Suppressor macrophage (primary cell): ENCODE measurements at regions not wholly inside any gene's neighbourhood (a gene's known extent, or its start where the extent isn't known, plus 50 kb on each side); places are given as distances from the start of the nearest gene placed in this dataset.
A peak's percentile ranks its signal among the peaks of the same experiment; 100 is the strongest.

Source experiments
- DNase-seq, 4 experiments: peaks; one replicate each; pipeline ENCODE4 v3.0.0-alpha.2; 2020 to 2022

DNA sequence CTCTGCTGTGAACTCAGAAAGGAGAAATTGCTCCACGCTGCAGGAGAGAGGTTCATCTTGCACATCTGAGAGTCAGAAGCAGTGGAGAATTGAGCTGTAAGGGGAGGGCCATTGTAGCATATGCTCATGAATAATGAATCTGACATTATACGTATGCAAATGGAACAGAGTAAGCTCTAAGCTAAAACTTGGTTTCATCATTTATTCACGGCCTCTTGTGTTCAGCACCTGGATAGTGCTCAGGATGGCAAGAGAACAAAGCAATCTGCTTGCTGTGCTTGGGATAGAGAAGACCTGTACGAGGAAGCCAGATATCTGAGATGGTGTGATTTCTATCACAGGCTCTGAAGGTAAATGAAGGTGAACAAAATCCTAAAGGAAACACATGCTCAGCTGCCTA lies 87.9 kb upstream of the GCFC2 start:
- DNase-seq: no peak

DNA sequence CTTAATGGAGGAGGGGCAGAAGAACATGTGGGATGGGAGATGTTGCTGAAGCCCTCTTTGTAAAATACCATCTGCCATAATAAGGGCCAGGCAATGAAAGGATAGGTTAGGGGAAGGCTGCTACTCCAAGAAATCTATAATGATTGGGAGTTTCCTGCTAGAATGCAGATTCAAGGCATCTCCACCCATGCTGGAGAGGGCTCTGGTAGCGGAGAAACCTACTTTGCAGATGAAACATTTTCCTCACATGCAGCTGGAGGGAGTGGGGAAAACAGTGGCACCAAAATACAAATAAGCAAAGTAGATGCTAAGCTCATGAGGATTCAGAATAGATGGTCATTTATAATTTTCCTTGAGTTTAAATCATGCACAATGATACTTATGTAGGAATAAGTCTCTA lies 82.3 kb upstream of the GCFC2 start:
- DNase-seq: no peak

DNA sequence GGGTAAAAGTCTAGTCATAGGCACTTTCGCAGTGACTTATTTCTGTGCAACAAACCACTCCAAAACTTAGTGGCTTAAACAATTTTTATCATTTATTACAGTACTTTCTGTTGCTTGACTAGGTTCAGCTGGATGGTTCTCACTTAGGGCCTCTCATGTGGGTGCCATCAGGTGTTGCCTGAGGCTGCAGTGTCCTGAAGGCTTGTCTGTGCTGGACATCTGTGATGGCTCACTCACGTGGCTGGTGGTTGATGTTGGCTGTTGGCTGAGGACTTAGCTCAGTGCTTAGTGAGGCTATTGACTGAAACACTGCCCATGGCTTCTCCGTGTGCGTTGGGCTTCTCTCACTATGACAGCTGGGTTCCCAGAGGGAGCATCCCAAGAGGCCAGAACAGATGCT lies 81.4 kb upstream of the GCFC2 start:
- DNase-seq: no peak

DNA sequence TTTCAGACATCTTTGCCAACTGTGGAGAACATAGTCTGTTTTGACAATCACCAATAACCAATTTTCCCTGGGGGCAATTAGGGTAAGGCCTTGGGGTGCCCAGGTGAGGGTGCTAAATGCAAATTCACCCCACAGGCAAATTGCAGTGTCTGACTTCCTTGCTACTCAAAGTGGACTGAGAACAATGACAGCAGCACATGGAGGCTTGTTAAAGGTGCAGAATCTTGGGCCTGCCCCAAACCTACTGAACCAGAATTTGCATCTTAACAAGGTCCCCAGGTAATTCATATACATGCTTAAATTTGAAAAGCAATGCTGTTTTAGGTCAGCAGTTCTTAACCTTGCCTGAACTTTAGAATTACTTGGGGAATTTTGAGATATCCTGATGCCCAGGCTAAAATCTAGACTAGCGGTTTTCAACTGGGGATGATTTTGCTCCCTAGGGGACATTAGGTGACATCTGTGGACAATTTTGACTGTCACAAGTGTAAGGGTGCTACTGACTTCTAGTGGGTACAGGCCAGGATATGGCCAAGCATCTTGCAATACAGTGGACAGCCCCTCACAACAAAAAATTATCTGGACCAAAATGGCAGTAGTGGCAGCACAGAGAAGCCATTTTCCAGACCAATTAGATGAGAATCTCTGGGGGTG lies 80.2 kb upstream of the GCFC2 start:
- no peak for DNase-seq

DNA sequence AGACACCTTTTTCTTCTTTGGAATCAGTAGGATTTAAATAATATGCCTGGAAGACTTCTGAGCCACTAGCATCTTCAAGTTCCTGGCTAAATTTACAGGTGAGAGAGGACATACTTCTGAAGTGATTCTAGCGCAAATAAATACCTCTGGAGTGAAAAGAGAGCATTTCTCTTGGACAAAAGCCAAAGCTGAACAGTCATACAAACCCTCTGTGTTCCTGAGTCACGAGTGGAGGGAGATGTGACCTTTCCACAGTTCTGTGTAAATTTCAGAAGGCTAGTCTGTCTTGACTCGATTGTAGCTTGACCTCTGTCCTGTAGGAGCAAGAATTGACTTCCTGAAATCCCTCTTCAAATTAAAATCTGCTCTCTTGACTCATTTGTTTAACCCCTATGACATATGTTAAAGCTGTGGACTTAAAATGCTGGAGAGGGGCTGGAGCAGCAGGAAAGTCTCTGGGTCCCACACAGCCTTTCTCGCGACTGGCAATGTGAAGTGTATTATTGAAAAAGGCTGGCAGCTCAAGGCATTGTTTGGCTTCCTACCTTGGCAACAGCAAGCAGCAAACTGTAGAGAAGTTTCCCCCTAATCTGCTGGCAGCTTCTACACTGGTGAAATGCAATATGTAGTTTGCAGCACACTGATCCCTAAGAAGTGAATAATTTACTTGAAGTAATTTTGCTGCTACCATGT lies 79.6 kb upstream of the GCFC2 start:
- DNase-seq: no peak

DNA sequence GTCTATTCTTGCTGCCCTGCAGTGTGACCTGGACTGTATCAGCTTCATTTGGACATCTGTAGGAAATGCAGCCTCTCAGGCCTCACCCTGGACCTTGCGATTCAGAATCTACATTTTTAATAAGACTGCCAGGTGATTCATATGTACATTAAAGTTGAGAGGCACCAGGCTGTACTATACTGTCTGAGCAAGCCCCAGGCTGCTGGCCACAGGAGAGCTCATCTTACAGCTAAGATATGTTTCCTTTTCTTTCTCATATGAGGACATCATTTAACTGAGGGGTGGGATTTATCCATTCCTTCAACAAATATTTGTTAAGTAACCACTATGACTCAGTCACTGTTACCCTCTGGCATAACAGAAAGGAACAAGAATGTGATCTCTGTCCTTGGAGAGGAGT lies 78.2 kb upstream of the GCFC2 start:
- DNase-seq: no peak

DNA sequence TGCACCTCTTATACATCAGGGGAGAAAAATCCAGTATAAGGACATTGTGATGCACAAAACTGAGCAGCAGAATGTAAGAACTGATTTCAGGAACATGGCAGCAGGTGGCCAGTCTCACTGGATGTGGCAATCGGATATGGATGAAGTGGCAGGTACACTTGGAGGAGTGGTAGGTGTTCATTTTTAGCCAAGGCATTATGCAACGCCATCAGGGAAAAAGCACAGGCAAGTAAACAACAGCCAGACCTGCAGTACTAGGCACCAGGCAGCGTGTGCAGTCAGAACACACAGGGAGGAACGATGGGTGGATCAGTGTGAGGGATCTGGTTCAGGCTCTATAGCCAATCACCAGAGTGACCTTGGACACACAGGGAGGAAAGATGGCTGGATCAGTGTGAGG lies 77.4 kb upstream of the GCFC2 start:
- no peak for DNase-seq

DNA sequence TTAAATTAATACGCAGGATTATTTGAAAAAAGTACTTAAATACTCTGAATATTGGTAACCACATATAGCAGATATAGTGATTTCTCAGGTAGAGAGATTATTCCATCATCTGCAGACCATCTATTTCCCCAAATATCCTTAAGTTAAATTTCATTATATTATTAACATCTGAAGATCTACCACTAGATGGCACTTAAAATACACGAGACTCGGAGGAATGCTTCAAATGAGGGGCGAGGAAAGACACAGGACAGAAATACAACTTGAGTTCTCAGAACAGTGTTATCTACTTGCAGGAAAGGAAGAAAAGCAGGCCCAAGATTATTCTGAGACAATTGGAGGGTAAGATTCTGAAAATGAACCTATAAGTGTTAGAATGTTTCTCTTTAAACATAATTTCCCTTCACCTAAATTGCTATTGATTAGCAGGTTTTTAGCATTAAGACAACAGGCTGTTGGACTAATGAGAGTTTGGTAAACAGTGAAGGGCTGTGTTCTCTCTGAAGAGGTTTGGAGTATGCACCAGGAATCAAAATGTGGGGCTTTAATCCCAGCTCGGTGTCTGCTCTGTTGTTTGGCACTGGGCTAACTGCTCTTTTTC lies 76.9 kb upstream of the GCFC2 start:
- peak in 2 of 4 experiments; percentile 19 to 43 for DNase-seq

DNA sequence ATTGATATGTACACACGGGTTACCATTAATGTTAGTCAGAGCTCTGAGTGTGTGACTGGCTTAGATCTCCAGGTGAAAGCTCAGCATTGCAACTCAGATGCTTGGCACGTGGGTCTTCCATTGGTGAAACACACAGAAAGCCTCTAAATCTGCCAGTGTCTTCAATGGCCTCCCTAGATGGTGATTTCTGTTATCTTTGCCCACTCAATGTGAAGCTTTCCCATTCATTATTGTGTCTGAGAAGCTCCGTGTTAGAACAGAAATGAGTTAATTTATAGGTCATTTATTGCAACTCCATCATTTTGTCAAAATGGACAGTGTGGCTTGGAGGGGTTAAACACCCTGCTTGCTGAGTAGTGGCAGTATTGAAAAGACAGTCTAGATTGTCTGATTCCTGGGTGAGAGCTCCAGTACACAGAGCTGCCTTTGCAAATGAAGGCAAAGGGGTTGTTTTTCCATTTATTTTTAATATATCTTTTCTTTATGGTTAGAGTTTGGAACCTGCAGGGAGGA lies 64.7 kb upstream of the GCFC2 start:
- DNase-seq: no peak

DNA sequence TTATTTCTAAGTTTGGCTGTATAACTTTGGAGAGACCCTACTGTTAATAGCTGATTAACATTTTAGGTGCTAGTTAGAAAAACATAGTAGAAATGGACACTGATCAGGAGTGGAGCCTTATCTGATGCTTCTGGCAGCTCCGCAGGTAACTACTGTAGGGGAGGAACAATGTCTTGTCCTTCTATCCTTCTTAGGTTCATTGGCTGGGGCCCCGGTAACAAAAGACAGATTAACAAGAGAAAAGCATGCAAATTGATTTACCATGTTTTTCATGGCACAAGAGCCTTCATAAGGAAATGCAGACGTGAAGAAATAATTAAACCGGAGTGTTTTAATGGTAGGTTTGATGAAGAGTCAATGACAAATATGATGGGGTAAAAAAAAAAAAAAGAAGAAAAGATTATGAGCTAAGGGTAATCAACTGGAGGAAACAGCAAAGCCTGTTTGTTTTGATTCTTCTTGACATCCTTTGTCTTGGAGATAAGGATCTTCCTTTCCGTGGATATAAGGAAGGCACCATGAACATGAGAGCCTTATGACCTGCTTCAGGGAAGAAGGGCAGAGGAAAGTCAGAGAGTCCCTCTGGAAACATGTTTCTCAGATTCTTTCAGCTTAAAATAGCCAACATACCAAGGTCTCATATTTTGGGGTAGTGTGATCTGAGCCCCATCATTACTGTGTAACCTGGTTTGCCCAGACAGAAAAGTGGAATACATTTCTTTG lies 62.4 kb upstream of the GCFC2 start:
- no peak for DNase-seq

DNA sequence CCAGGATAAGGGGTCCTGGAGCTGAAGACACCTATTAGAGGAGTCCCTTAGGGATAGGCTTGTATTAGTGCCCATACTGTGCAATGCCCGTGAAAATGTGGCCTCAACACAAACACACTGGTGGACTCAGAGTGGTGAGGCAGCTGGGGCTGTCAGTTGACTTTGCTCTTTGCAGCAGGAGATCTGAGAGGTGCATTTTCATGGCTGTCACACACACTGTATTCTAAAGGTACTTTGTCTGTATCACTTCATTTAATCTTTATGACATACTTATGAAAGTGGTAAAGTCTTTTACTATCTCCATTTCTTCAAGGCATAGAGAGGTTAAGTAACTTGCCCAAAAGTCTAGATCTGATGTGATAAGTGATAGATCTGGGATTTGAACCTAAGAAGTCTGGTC lies 55.1 kb upstream of the GCFC2 start:
- no peak for DNase-seq

DNA sequence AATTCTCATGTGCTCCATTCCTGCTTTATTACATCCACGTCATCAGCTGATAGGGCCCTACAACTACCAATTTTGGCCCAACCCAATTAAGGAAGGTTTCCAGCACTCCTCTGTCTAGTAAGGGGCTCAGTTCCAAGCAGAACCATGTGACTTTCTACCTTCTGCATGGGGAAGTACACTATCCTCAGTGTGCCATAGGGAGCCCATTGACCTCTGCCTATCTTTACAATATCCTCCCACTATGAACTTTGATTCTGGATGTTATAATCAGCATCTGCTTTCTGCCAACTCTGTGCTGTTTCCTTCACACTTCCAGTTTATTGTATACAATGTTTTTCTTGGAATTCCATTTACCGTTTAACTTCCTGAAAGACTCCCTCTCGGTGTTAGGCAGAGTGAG lies 53.9 kb upstream of the GCFC2 start:
- no peak for DNase-seq
